Panc1 (cell line): ENCODE measurements at regions not wholly inside any gene's neighbourhood (a gene's known extent, or its start where the extent isn't known, plus 50 kb on each side); places are given as distances from the start of the nearest gene placed in this dataset.

ENCODE experiments used
- POLR2AphosphoS5 ChIP-seq: IDR thresholded peaks from 2 replicates; pipeline ENCODE4 v1.6.1; 2012; ENCODE audit warnings: mild to moderate bottlenecking, low read depth, low read length, moderate library complexity
- TF ChIP-seq, protein P1 (sequence below): fragments of 450-650 bp; IDR thresholded peaks from 2 replicates; pipeline ENCODE4 v1.5.1; 2017; ENCODE audit warnings: mild to moderate bottlenecking
- TF ChIP-seq, protein P2 (sequence below), 2 experiments: IDR thresholded peaks; 2 replicates each; pipeline ENCODE4 v1.6.1; 2011 to 2012; ENCODE audit warnings: low read depth in 2 of 2, control low read depth in 1 of 2, low read length in 1 of 2, mild to moderate bottlenecking in 1 of 2, moderate library complexity in 1 of 2; ENCODE audit not compliant: insufficient read depth in 1 of 2

DNA sequence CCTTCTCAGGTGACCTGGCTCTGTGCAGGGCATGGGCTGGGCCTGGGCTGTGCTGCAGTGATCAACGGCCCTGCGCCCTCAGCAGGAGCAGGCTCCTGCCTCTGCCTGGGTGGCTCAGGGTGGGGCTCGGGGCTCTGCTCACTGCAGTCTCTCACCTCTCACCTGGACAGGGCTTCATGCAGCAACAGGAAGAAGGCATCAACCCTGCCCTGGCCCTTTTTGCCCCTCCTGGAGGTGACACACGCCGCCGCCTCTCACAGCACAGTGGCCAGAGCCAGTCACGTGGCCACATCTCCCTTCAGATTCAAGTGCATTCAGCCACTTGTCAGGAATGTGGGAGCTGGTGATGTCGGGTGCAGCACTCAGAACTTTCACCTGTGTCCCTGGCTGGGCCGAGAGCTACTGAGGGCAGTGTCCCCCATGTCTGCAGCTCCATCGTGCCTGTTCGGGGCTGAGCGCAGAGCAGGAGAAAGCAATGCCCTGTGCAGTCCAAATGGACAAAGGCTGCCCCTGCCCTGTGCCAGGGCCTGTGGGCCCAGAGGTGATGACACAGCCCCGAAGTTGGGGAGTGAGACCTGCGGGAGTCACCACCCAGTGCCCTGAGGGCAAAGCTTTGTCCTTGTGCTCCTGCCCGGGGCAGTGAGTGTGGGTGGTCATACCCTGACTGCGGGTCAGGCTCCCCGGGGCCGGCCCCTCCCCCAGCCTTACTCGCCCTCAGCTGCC is 314.0 kb downstream of the PTPRU start:
- TF ChIP-seq, protein P1, sequence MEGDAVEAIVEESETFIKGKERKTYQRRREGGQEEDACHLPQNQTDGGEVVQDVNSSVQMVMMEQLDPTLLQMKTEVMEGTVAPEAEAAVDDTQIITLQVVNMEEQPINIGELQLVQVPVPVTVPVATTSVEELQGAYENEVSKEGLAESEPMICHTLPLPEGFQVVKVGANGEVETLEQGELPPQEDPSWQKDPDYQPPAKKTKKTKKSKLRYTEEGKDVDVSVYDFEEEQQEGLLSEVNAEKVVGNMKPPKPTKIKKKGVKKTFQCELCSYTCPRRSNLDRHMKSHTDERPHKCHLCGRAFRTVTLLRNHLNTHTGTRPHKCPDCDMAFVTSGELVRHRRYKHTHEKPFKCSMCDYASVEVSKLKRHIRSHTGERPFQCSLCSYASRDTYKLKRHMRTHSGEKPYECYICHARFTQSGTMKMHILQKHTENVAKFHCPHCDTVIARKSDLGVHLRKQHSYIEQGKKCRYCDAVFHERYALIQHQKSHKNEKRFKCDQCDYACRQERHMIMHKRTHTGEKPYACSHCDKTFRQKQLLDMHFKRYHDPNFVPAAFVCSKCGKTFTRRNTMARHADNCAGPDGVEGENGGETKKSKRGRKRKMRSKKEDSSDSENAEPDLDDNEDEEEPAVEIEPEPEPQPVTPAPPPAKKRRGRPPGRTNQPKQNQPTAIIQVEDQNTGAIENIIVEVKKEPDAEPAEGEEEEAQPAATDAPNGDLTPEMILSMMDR, result no peak
- no peak for TF ChIP-seq POLR2AphosphoS5
- TF ChIP-seq, protein P2, sequence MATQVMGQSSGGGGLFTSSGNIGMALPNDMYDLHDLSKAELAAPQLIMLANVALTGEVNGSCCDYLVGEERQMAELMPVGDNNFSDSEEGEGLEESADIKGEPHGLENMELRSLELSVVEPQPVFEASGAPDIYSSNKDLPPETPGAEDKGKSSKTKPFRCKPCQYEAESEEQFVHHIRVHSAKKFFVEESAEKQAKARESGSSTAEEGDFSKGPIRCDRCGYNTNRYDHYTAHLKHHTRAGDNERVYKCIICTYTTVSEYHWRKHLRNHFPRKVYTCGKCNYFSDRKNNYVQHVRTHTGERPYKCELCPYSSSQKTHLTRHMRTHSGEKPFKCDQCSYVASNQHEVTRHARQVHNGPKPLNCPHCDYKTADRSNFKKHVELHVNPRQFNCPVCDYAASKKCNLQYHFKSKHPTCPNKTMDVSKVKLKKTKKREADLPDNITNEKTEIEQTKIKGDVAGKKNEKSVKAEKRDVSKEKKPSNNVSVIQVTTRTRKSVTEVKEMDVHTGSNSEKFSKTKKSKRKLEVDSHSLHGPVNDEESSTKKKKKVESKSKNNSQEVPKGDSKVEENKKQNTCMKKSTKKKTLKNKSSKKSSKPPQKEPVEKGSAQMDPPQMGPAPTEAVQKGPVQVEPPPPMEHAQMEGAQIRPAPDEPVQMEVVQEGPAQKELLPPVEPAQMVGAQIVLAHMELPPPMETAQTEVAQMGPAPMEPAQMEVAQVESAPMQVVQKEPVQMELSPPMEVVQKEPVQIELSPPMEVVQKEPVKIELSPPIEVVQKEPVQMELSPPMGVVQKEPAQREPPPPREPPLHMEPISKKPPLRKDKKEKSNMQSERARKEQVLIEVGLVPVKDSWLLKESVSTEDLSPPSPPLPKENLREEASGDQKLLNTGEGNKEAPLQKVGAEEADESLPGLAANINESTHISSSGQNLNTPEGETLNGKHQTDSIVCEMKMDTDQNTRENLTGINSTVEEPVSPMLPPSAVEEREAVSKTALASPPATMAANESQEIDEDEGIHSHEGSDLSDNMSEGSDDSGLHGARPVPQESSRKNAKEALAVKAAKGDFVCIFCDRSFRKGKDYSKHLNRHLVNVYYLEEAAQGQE (IDR thresholded peaks at IDR 0.05; ENCODE audit: insufficient read depth in 1 of 2, low read depth in 2 of 2, low read length in 1 of 2), result no peak
